Mucosa of descending colon (tissue), 3 donors: ENCODE measurements at regions not wholly inside any gene's neighbourhood (a gene's known extent, or its start where the extent isn't known, plus 50 kb on each side); places are given as distances from the start of the nearest gene placed in this dataset.

ENCODE experiments used
- ATAC-seq: fragments of 200-7000 bp; cut with Tn5 transposase; one replicate; pipeline ENCODE4 v1.9.1; 2020; ENCODE audit warnings: mild to moderate bottlenecking, moderate library complexity
- DNase-seq, 3 donors: peaks; one replicate each; pipeline ENCODE4 v3.0.0-alpha.2; 2020
- H3K36me3 ChIP-seq: fragments of 200-600 bp; one replicate; pipeline ENCODE4 v1.8.0; 2021; ENCODE audit warnings: low read depth, mild to moderate bottlenecking
- H3K4me1 ChIP-seq: fragments of 200-600 bp; one replicate; pipeline ENCODE4 v1.8.0; 2021; ENCODE audit warnings: low read depth, mild to moderate bottlenecking
- H3K4me3 ChIP-seq: fragments of 200-600 bp; one replicate; pipeline ENCODE4 v1.8.0; 2021; ENCODE audit warnings: mild to moderate bottlenecking
- H3K9me3 ChIP-seq: fragments of 200-600 bp; one replicate; pipeline ENCODE4 v1.8.0; 2021; ENCODE audit warnings: mild to moderate bottlenecking
- intact Hi-C, 2 donors: fragments of 100-400 bp; cut with DNase I in 1 of 2; cut with micrococcal nuclease in 1 of 2; formaldehyde crosslinking; loops; one replicate each; pipeline versions ENCODE4 v1.11.0 to v1.11.1; 2022; cut with DNase I, micrococcal nuclease
- TF ChIP-seq, protein P1 (sequence below): fragments of 200-600 bp; IDR thresholded peaks from one replicate; pipeline ENCODE4 v1.8.0; 2022; ENCODE audit warnings: antibody characterized with exemption, mild to moderate bottlenecking
- donor health status: DM: no; HTN: no; CAD: no; lungs with moderate emphysema.
- donor health status: DM: no; HTN: no; CAD: no.
- donor health status: DM: no; HTN: yes; CAD: no.

DNA sequence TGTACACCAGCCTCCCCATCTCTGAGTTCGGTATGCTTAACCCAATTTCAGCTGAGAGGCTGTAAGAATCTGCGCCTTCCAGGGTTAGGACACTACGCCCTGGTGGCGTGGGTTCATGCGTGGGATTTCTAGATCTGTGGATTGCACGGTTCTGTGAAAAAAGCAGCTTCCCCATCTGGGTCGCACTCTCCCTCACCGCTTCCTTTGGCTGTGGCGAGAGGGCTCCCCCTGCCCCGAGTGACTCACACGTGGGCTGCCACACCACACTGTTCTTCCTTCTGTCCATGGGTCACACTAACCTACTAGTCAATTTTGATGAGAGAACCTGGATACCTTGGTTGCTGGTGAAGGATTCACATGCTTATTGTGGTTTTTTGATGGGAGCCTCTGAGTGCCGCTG lies 256.0 kb upstream of the MAF start:
- Histone ChIP-seq H3K9me3 (peaks cover 8% of the 10 kb centered on the region), H3K36me3 (no peaks in the 10 kb centered on the region), H3K4me1 (no peaks in the 10 kb centered on the region), H3K4me3 (no peak overlapping the region)
- intact Hi-C loops: no loop called here
- ATAC-seq (no peak), DNase-seq (no peak)
- TF ChIP-seq, protein P1, sequence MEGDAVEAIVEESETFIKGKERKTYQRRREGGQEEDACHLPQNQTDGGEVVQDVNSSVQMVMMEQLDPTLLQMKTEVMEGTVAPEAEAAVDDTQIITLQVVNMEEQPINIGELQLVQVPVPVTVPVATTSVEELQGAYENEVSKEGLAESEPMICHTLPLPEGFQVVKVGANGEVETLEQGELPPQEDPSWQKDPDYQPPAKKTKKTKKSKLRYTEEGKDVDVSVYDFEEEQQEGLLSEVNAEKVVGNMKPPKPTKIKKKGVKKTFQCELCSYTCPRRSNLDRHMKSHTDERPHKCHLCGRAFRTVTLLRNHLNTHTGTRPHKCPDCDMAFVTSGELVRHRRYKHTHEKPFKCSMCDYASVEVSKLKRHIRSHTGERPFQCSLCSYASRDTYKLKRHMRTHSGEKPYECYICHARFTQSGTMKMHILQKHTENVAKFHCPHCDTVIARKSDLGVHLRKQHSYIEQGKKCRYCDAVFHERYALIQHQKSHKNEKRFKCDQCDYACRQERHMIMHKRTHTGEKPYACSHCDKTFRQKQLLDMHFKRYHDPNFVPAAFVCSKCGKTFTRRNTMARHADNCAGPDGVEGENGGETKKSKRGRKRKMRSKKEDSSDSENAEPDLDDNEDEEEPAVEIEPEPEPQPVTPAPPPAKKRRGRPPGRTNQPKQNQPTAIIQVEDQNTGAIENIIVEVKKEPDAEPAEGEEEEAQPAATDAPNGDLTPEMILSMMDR: no peak

- no peak for ATAC-seq
- H3K4me1 ChIP-seq: no peaks in the 10 kb centered on the region
- TF ChIP-seq, protein P1: no peak
- H3K36me3 ChIP-seq: no peaks in the 10 kb centered on the region
- no peak overlapping the region for H3K4me3 ChIP-seq
- intact Hi-C loops: no loop called here
- no peaks in the 10 kb centered on the region for H3K9me3 ChIP-seq
- no peak for DNase-seq
Observed at GRCh38 chr16:79850348-79850747, 249.8 kb upstream of the MAF start.

- ATAC-seq (no peak), DNase-seq (no peak)
- intact Hi-C loops: no loop called here
- H3K9me3 ChIP-seq: no peaks in the 10 kb centered on the region
- TF ChIP-seq, protein P1: no peak
- H3K36me3 ChIP-seq: no peaks in the 10 kb centered on the region
- H3K4me1 ChIP-seq: no peaks in the 10 kb centered on the region
- no peak overlapping the region for H3K4me3 ChIP-seq
Observed at GRCh38 chr16:79849119-79849518, 248.6 kb upstream of the MAF start.

DNA sequence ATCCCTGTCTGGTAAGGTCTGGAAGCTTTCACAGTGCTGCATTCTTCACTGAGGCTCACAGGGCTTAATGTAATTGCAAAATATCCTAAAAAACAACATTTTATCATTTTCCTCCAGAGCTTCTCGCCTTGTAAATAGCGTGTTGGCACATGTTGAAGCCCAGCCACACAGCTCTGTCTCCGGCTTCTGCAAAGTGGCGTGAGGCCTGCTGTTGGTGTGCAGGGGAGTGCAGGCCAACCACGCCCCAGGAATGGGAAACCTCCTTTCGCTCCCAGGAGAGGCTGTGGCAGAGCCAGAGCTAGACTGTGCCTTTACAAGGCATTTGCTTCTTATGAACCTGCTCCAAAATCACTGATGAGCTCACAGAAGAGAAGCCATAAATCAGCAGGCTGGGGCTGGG lies 248.2 kb upstream of the MAF start:
- DNase-seq (no peak), ATAC-seq (no peak)
- no peaks in the 10 kb centered on the region for H3K9me3 ChIP-seq
- no peaks in the 10 kb centered on the region for H3K4me1 ChIP-seq
- no peaks in the 10 kb centered on the region for H3K36me3 ChIP-seq
- no peak overlapping the region for H3K4me3 ChIP-seq
- intact Hi-C loops: no loop called here
- TF ChIP-seq, protein P1: no peak

DNA sequence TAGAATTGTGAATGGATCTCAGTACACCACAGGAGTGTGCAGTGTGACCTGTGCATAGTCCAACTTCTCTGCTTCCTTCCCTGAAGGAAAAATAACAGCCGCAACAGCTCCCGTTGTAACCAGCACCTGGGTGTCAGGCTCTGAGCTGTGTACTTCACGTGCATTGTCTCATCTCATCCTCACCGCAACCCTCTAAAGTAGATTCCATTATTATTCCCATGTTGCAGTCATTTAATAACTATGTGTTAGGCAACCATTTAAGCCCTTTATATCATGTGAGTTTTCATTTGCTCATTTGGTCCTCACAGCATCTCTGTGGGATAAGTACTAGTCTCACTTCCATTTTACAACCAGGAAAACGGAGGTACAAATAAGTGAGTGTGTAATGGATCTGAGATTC lies 247.0 kb upstream of the MAF start:
- TF ChIP-seq, protein P1: no peak
- intact Hi-C loops: no loop called here
- no peaks in the 10 kb centered on the region for H3K36me3 ChIP-seq
- ATAC-seq (no peak), DNase-seq (no peak)
- H3K9me3 ChIP-seq: no peaks in the 10 kb centered on the region
- H3K4me1 ChIP-seq: no peaks in the 10 kb centered on the region
- H3K4me3 ChIP-seq: no peak overlapping the region

DNA sequence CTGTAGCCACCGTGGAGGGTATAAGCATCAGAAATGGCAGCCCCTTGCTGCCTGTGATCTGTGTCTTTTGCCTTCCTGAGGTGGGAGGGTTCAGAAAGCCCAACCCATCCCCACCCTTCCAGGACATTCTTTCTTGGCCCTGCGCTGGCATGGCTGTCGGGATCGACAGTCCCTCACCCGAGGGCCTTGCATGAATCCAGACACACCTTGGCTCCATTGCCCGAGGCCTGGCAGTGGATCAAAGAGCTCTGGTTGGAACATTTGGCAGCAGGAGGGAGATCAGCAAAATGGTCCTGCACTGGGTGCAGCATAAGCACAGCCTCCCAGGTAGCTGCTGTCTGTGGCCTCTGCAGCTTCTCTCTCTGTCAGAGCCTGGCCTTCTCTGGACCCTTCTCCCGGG lies 246.6 kb upstream of the MAF start:
- ATAC-seq (no peak), DNase-seq (no peak)
- H3K4me3 ChIP-seq: no peak overlapping the region
- TF ChIP-seq, protein P1: no peak
- no peaks in the 10 kb centered on the region for H3K9me3 ChIP-seq
- H3K36me3 ChIP-seq: no peaks in the 10 kb centered on the region
- intact Hi-C loops: no loop called here
- H3K4me1 ChIP-seq: no peaks in the 10 kb centered on the region
